Frontal cortex (tissue), 3 donors: ENCODE measurements at regions not wholly inside any gene's neighbourhood (a gene's known extent, or its start where the extent isn't known, plus 50 kb on each side); places are given as distances from the start of the nearest gene placed in this dataset.
"Not testable (repeated sequence)": the region's sequence is repeated elsewhere in the genome, so short reads cannot be mapped to it uniquely, and the experiment has no call there.

Experiments used
- DNase-seq, 2 donors: peaks; one replicate each; pipeline ENCODE4 v3.0.0; 2012; ENCODE audit warnings: low spot score in 2 of 2
- FAIRE-seq: peaks from 2 replicates; lab custom pipeline; 2012; peaks lifted over from hg19 to GRCh38; lab: Jason Lieb, UNC
- donor health status: control.
- donor health status: control.
- donor health status: control.

DNA sequence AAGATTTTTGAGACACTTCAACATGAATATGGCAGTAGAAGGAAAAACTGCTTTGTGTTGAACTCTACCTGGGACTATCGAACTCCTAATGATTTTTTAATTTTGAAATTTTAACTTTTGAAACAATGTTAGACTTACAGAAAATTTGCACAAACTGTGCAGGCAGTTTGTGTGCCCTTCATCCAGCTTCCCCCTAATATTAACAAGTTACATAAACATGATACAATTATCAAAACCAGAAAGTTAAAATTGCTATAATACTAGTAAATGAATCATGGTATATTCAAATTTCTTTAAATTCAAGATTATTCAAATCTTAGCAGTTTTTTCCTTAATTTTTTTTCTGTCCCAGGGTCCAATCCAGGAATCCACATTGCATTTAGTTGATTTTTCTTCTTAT is 278.9 kb downstream of the ADGRL2 start:
- FAIRE-seq (no peak), DNase-seq (no peak)

DNA sequence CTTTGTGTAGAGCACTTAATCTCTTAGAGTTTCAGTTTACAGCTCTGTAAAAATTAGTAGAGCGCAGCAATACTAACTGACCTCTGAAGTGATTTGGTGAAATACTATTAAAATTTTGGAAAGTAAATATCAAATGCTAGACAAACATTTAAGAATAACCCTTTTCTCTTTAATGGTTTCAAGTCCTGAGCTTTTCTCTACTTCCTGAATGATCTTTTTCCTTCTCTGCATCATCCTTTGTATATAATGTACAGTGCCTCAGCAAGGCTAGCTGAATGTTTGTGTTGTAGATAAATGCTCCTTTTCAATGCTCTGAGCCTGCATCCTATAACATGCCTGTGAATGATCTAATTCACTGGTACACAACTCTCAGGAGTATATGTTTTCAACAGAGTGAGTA is 272.9 kb downstream of the ADGRL2 start:
- DNase-seq, result no peak
- no peak for FAIRE-seq

DNA sequence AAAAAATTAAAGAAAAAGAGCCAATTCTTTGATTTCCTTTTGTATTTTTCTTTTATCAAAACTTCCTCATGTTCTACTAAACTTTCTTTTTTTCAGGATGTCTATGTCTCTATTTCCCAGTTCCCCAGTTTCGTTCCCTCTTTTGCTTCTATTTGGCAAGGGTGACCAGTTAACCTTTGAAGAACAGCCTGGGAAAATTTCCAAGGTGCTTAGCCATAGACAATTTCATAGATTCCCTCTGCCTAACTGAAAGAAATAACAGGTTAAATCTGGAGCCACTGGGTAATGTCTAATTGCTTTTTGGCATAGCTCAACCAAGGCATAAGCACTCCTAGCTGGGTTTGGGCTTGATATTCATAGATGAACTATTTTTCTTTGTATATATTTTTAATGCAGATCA is 272.3 kb downstream of the ADGRL2 start:
- no peak for FAIRE-seq
- DNase-seq, result no peak

GRCh38 chr1:82065916-82066315 is 265.2 kb downstream of the ADGRL2 start:
- DNase-seq (no peak), FAIRE-seq (no peak)

DNA sequence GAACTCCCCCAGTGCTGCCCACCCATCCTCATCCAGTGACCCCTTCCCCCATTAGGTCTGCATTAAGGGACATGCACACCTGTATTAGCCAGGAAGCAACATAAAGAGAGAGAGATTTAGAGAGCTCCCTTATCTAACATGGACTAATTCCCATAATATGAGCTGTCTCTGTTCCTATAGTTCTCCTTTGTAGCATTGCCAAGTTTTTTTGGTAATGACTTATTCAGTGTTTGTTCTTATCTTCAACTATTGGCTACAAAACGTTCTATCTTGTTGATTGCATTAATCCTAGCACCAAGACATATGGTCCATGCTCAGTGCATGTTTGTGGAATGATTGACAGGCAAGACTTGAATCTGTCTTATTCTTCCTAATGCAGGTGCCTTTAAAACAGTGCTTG is 264.0 kb downstream of the ADGRL2 start:
- FAIRE-seq, result no peak

DNA sequence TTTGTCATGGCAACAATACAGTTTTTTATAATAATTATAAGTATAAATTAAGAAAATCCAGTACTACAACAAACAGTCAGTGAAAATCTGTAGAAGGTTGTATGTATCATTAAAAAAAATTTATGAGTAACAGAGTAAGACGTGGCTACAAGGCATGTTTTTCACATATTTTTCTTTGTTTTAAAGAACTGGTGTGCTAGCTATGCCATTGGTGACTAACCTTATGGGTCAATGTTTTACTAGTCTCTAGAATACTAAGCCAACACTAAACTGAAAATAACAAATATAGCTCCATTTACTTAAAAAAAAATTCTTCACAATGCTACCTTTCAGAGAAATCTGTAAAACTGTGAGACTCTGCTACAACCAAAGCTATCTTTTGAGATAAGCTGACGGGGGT is 261.5 kb downstream of the ADGRL2 start:
- no peak for DNase-seq

More for the DNA sequence above, 264.0 kb downstream of the ADGRL2 start:
- no peak for DNase-seq

GRCh38 chr1:82059959-82060358 is 259.2 kb downstream of the ADGRL2 start:
- no peak for FAIRE-seq

More for the DNA sequence above, 261.5 kb downstream of the ADGRL2 start:
- no peak for FAIRE-seq

DNA sequence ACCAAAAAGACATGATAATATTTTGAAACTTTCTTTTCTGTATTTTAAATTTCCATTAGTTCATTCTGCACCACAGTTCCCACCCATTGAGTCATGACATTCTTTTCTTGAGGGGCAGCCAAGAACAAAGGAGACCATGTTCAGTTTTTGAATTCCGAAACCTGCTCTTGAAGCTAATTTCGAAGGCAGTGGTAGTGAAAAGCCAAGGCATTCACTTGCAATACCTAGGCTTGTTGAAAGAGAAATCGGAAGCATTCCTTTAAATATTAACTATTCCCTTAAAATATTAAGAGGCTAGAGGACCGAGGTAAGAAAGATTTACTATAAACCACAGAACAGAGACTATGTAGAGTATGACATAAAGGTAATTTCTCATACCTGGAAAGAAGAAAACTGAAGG is 256.3 kb downstream of the ADGRL2 start:
- FAIRE-seq, result no peak
- no peak for DNase-seq

More at GRCh38 chr1:82059959-82060358, 259.2 kb downstream of the ADGRL2 start:
- no peak for DNase-seq

DNA sequence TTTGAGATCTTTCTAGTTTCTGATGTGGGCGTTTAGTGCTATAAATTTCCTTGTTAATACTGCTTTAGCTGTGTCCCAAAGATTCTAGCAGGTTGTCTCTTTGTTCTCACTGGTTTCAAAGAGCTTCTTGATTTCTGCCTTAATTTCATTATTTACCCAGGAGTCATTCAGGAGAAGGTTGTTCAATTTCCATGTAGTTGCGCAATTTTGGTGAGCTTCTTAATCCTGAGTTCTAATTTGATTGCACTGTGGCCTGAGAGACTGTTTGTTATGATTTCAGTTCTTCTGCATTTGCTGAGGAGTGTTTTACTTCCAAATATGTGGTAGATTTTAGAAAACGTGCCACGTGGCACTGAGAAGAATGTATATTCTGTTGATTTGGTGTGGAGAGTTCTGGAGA is 254.6 kb downstream of the ADGRL2 start:
- FAIRE-seq, DNase-seq: not testable (repeated sequence)

GRCh38 chr1:82052563-82052962 is 251.8 kb downstream of the ADGRL2 start:
- no peak for FAIRE-seq
- no peak for DNase-seq

DNA sequence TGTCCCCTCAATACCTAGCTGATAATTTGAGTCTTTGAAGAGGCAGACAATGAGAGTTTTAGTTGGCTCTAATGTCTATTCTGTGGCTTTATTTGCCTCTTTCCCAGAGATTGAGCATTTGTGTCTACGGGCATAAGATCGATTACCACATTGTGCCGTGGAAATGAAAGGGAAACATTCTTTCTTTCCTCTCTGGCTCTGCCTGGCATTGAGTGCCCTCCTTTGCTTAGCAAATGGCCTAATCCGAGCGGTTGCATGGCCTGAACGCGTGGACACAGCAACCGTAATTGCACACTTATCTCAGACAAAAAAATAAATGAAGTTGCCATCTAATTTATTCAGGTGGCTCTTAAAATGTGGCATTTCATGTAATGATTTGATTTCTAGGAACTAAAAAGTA is 247.9 kb downstream of the ADGRL2 start:
- DNase-seq, result no peak
- FAIRE-seq, result no peak

DNA sequence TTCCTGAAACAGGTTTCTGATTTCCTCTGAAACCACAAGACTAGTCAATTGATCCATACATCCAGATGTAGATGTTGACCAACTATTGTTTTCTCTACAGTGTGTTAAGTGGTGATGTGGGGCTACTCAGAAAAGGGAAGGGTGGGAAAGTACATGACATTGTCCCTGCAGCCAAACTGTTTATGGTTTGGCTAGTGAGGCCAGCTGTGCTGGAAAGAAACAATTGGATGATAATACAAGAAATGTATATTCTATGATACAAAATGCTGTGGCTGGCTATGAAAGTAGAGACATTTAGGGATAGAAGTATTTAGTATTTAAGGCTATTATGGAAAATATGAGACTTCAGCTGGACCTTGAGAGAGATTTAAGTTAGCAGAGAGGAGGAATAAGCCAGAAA is 244.5 kb downstream of the ADGRL2 start:
- FAIRE-seq, result no peak
- DNase-seq, result no peak

DNA sequence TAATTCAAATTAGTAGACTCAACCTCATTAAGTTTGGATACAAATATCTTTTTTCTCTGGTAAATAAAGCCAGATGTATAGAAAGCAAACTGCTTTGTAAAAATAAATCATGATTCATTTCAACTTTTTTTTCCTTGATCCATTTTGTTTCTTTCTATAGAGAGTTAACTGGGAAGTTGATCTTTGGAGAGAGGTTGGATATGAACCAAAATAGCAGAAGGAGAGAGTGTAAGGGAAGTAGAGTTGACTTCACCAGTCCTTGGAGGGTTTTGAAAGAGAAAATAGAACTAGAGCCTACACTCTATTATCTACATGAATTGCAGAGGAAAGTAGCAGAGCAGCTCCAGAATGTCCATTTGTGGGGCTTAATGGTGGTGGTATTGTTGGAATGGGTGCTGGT is 243.8 kb downstream of the ADGRL2 start:
- no peak for DNase-seq
- no peak for FAIRE-seq

DNA sequence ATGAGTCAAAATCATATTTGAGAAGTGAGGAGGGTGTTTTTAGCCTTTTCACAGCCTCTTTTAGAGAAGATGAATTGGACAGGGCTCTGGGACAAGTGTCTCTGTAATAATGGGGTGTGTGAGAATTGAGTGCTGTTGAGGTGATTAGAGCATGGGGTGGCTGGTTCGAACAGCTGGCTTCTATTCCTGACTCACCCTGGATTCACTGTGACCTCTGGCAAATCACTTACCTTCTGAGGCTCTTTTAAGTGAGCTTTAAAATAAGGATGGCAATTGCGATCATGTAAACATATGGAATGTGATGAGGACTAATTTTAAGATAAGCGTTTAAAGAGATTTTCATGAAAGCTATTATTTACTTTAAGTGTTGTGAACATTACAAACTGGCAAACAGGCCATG is 243.4 kb downstream of the ADGRL2 start:
- DNase-seq, result no peak
- no peak for FAIRE-seq

DNA sequence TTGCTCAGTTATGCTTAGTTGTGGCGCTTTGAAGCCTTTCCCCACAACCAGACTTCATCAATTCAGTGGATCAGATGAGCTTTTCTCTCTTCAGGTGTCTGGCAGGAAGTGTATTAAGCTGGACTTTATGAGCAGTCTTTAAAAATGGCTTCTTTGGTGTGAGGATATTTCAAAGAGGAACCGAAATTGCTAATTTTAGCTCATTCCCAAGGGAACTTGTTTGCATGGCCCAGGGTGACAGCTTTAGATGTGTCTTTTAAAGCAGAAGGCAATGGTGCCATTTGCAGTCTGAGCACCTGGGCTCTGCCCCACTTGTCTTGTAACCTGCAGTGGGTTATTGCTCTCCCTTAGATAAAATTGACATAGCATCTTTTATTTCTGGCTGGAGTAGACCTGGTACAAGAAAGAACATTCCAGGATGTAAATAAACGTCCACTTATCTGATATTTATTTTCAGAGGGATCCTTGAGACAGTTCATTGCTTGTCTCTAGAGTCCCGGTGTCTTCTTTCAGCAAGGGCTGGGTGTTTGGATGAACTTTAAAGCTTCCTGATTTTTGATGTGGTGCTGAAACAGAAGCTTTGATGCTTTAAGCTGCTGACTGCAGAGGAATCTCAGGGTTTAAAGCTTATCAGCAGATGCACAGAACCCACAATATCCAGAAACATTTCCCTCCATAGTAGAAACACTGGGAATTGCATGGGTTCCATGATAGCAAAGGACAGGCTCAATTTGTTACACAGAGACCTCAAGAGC is 241.7 kb downstream of the ADGRL2 start:
- FAIRE-seq, result no peak
- DNase-seq, result no peak
